Colonic mucosa (tissue), 4 donors: ENCODE measurements at regions not wholly inside any gene's neighbourhood (a gene's known extent, or its start where the extent isn't known, plus 50 kb on each side); places are given as distances from the start of the nearest gene placed in this dataset.

Experiments used
- DNase-seq: peaks from one replicate; pipeline ENCODE4 v3.0.0-alpha.2; 2020
- H3K27ac ChIP-seq: fragments of 200-600 bp; one replicate; pipeline ENCODE4 v1.8.0; 2021
- H3K27me3 ChIP-seq: fragments of 200-600 bp; one replicate; pipeline ENCODE4 v1.8.0; 2021
- H3K36me3 ChIP-seq: fragments of 200-600 bp; one replicate; pipeline ENCODE4 v1.8.0; 2021
- H3K4me1 ChIP-seq: fragments of 200-600 bp; one replicate; pipeline ENCODE4 v1.8.0; 2021; ENCODE audit warnings: mild to moderate bottlenecking
- H3K4me3 ChIP-seq: fragments of 200-600 bp; one replicate; pipeline ENCODE4 v1.8.0; 2021
- H3K9ac ChIP-seq, 2 donors: one replicate each; pipeline ENCODE4 v1.7.0; 2013; ENCODE audit warnings: control low read depth in 2 of 2, low read depth in 2 of 2, low read length in 2 of 2
- H3K9me3 ChIP-seq: fragments of 200-600 bp; one replicate; pipeline ENCODE4 v1.8.0; 2021
- intact Hi-C: fragments of 100-400 bp; cut with DNase I; formaldehyde crosslinking; loops from one replicate; pipeline ENCODE4 v1.14.1; 2022
- TF ChIP-seq, protein P1 (sequence below): fragments of 200-600 bp; IDR thresholded peaks from one replicate; pipeline ENCODE4 v1.8.0; 2022; ENCODE audit warnings: antibody characterized with exemption, mild to moderate bottlenecking
- donor health status: healthy.
- donor health status: DM: no; HTN: no; CAD: no.
- donor health status: DM: no; HTN: no; CAD: no.

DNA sequence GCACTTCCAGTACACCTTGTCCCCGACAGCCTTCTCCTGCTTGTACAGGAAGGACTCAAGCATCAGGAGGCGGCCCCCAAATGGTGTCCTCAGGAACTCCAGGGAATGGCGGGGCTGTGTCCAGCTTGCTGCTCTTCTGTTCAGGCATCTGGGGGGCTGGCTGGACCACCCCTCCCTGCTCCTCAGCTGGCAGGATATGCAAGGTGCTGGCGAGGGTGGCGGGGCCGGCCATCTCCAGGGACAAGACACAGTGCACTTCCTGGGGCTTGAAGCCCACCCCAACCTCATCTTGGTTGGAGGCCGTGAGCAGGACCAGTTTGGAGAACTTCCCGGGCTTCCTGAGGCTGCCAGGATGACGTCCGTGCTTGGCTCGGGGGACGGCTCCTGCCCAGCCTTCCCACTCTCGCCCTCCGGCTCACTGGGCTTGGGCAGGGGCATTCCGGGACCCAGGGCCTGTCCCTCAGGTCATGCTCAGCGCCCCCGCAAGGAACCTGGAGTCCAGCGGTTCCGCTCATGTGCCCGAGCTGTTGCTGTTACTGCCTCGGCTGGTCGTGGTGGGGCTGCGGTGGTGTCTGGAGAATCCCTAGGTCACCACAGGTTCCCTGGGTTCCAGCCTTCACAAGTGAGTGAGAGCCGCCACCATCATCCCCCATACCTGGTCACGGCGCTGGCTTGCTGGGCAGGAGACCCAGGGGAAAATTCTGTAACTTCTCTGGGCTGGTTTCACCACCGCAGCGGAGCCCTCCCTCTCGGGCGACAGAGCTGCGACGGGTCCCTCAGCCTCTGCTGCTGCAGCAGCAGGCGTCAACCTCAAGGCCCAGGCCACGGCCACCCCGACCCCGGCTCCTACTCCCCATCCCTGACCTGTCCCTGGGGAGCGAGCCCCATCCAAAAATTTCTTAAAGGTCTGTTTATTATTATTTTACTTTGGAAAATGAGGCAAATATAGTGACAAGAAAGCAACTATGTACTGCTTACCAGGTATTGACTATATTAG is 82.8 kb upstream of the FXR1 start:
- H3K9ac ChIP-seq: no peak overlapping the region
- intact Hi-C loops: no loop called here
- no peaks in the 10 kb centered on the region for H3K36me3 ChIP-seq
- no peaks in the 10 kb centered on the region for H3K4me1 ChIP-seq
- H3K27me3 ChIP-seq: no peaks in the 10 kb centered on the region
- TF ChIP-seq, protein P1, sequence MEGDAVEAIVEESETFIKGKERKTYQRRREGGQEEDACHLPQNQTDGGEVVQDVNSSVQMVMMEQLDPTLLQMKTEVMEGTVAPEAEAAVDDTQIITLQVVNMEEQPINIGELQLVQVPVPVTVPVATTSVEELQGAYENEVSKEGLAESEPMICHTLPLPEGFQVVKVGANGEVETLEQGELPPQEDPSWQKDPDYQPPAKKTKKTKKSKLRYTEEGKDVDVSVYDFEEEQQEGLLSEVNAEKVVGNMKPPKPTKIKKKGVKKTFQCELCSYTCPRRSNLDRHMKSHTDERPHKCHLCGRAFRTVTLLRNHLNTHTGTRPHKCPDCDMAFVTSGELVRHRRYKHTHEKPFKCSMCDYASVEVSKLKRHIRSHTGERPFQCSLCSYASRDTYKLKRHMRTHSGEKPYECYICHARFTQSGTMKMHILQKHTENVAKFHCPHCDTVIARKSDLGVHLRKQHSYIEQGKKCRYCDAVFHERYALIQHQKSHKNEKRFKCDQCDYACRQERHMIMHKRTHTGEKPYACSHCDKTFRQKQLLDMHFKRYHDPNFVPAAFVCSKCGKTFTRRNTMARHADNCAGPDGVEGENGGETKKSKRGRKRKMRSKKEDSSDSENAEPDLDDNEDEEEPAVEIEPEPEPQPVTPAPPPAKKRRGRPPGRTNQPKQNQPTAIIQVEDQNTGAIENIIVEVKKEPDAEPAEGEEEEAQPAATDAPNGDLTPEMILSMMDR: no peak
- no peak overlapping the region for H3K27ac ChIP-seq
- H3K9me3 ChIP-seq: no peaks in the 10 kb centered on the region
- no peak for DNase-seq
- H3K4me3 ChIP-seq: no peak overlapping the region

DNA sequence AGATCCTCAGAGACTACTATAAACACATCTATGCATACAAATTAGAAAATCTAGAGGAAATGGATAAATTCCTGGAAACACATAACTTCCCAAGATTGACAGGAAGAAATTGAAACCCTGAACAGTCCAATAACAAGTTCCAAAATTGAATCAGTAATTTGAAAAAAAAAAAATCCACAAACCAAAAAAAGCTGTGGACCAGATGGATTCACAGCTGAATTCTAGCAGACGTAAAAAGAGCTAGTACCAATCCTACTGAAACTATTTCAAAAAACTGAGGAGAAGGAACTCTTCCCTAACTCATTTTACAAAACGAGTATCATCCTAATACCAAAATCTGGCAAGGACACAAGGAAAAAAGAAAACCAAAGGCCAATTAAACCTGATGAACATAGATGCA is 77.0 kb upstream of the FXR1 start:
- TF ChIP-seq, protein P1: no peak
- intact Hi-C loops: no loop called here
- no peak overlapping the region for H3K9ac ChIP-seq
- H3K4me3 ChIP-seq: no peak overlapping the region
- no peak overlapping the region for H3K27ac ChIP-seq
- H3K27me3 ChIP-seq: no peaks in the 10 kb centered on the region
- no peak for DNase-seq
- H3K9me3 ChIP-seq: no peaks in the 10 kb centered on the region
- H3K4me1 ChIP-seq: no peaks in the 10 kb centered on the region
- H3K36me3 ChIP-seq: no peaks in the 10 kb centered on the region

DNA sequence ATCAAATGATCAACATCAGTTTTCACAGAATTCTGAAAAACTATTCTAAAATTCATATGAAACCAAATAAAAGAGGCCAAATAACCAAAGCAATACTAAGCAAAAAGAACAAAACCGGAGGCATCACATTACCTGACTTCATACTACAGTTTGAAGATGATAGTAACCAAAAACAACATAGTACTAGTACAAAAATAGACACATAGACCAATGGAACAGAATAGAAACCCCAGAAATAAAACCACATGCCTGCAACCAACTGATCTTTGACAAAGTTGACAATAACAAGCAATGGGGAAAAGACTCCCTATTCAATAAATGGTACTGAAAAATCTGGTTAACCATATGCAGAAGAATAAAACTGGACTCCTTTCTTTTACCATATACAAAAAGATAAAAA is 75.7 kb upstream of the FXR1 start:
- no peak for DNase-seq
- TF ChIP-seq, protein P1: no peak
- H3K4me1 ChIP-seq: no peaks in the 10 kb centered on the region
- H3K27me3 ChIP-seq: no peaks in the 10 kb centered on the region
- H3K4me3 ChIP-seq: no peak overlapping the region
- no peaks in the 10 kb centered on the region for H3K9me3 ChIP-seq
- H3K9ac ChIP-seq: no peak overlapping the region
- intact Hi-C loops: no loop called here
- H3K27ac ChIP-seq: no peak overlapping the region
- no peaks in the 10 kb centered on the region for H3K36me3 ChIP-seq

DNA sequence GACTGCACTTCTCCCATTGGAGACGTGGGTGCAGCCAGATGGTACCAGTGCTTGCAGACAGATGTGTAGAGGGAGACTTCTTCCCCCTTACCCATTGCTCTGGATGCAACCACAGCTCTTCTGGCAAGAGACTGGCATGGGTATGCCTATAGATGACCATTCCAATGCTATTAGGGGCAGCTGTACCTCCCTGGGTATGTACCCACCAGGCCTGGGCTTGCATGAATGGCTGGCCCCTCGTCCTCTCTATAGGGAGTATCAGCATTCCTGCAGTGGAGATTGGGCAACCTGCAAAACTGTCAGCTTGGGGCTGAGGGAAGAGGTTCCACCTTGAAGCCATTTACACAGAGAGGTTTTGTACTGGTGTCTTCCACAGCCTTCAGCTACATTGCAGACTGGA is 57.6 kb upstream of the FXR1 start:
- TF ChIP-seq, protein P1: no peak
- no peaks in the 10 kb centered on the region for H3K36me3 ChIP-seq
- no peak overlapping the region for H3K4me3 ChIP-seq
- H3K9ac ChIP-seq: no peak overlapping the region
- no peaks in the 10 kb centered on the region for H3K4me1 ChIP-seq
- H3K27me3 ChIP-seq: no peaks in the 10 kb centered on the region
- DNase-seq: no peak
- intact Hi-C loops: no loop called here
- no peak overlapping the region for H3K27ac ChIP-seq
- H3K9me3 ChIP-seq: no peaks in the 10 kb centered on the region

DNA sequence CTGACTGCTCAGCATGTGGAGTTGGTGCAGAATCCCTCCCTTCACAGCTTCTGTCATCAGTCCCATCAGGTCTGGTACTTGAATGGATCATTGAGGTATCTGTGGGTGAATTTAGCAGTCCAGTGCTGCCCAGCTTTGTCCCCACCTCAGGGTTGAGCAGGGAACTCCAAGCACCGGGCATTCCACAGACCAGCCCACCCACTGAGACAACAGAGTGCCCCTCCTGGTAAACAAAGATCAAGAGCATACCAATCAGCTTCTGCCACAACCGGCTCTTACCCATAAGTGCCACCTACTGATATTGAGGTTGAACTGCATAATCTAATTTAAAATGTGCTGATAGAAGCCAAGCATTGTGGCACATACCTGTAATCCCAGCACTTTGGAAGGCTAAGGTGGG is 57.1 kb upstream of the FXR1 start:
- Histone ChIP-seq H3K4me3 (no peak overlapping the region), H3K27ac (no peak overlapping the region), H3K36me3 (no peaks in the 10 kb centered on the region), H3K9ac (no peak overlapping the region), H3K27me3 (no peaks in the 10 kb centered on the region), H3K4me1 (no peaks in the 10 kb centered on the region), H3K9me3 (no peaks in the 10 kb centered on the region)
- intact Hi-C loops: no loop called here
- DNase-seq: no peak
- TF ChIP-seq, protein P1: no peak
